CD14-positive monocyte (primary cell): ENCODE measurements at regions not wholly inside any gene's neighbourhood (a gene's known extent, or its start where the extent isn't known, plus 50 kb on each side); places are given as distances from the start of the nearest gene placed in this dataset.

Source experiments
- DNase-seq, 3 donors: peaks; one replicate each; pipeline ENCODE4 v3.0.0-alpha.2; 2011 to 2022
- H2AFZ ChIP-seq: 2 replicates; pipeline ENCODE4 v1.6.0; 2012; ENCODE audit warnings: mild to moderate bottlenecking, low read depth, low read length, inconsistent platforms; ENCODE audit not compliant: insufficient read depth, poor library complexity, severe bottlenecking
- H3K27ac ChIP-seq, 2 donors: 1 replicate in 1 of 2; 2 replicates in 1 of 2; pipeline ENCODE4 v1.5.1; 2012 to 2013; ENCODE audit warnings: low read length in 2 of 2, control low read depth in 1 of 2, inconsistent platforms in 1 of 2, low read depth in 1 of 2, mild to moderate bottlenecking in 1 of 2
- H3K27me3 ChIP-seq, 2 donors: one replicate each; pipeline versions ENCODE4 v1.6.0 to v1.6.1; 2011 to 2013; ENCODE audit warnings: low read length in 2 of 2; ENCODE audit not compliant: control insufficient read depth in 2 of 2, insufficient read depth in 2 of 2
- H3K36me3 ChIP-seq, 2 donors: replicated peaks in 1 of 2; 1 replicate in 1 of 2; 2 replicates in 1 of 2; pipeline versions ENCODE4 v1.5.1 to v1.6.1; 2012 to 2013; ENCODE audit warnings: low read length in 2 of 2, control low read depth in 1 of 2, inconsistent platforms in 1 of 2, mild to moderate bottlenecking in 1 of 2; ENCODE audit not compliant: insufficient read depth in 2 of 2, control insufficient read depth in 1 of 2
- H3K4me1 ChIP-seq, 2 donors: 1 replicate in 1 of 2; 2 replicates in 1 of 2; pipeline versions ENCODE4 v1.5.1 to v1.6.1; 2012 to 2013; ENCODE audit warnings: low read length in 2 of 2, control low read depth in 1 of 2, inconsistent platforms in 1 of 2, mild to moderate bottlenecking in 1 of 2, moderate library complexity in 1 of 2; ENCODE audit not compliant: insufficient read depth in 2 of 2, control insufficient read depth in 1 of 2
- H3K4me2 ChIP-seq: replicated peaks from 2 replicates; pipeline ENCODE3; 2012; ENCODE audit warnings: low read length, moderate library complexity, mild to moderate bottlenecking; ENCODE audit not compliant: poor library complexity, severe bottlenecking; ENCODE audit errors: extremely low read depth
- H3K4me3 ChIP-seq, 3 experiments: fragments of 200-600 bp in 1 of 3; sonication (generic) in 1 of 3; replicated peaks in 1 of 3; 1 replicate in 2 of 3; 2 replicates in 1 of 3; pipeline ENCODE4 v1.5.1; 2011 to 2013; ENCODE audit warnings: low read length in 3 of 3, mild to moderate bottlenecking in 3 of 3, control low read depth in 2 of 3, low read depth in 2 of 3, inconsistent platforms in 1 of 3, moderate library complexity in 1 of 3
- H3K79me2 ChIP-seq: 2 replicates; pipeline ENCODE4 v1.6.0; 2012; ENCODE audit warnings: mild to moderate bottlenecking, control low read depth, inconsistent platforms, low read length, moderate library complexity; ENCODE audit not compliant: insufficient read depth
- H3K9ac ChIP-seq: 2 replicates; pipeline ENCODE4 v1.6.0; 2017; ENCODE audit warnings: low read length, mild to moderate bottlenecking; ENCODE audit not compliant: insufficient read depth, poor library complexity, severe bottlenecking
- H3K9me3 ChIP-seq, 2 donors: replicated peaks in 1 of 2; 1 replicate in 1 of 2; 2 replicates in 1 of 2; pipeline versions ENCODE4 v1.5.1 to v1.6.1; 2012 to 2013; ENCODE audit warnings: low read length in 2 of 2, control low read depth in 1 of 2; ENCODE audit not compliant: control insufficient read depth in 1 of 2, insufficient read depth in 1 of 2
- H4K20me1 ChIP-seq: 2 replicates; pipeline ENCODE4 v1.6.0; 2012; ENCODE audit warnings: mild to moderate bottlenecking, low read length, control low read depth, moderate library complexity; ENCODE audit not compliant: insufficient read depth
- H3K27ac Mint-ChIP-seq, 7 donors: one replicate each; pipeline ENCODE4 v1.8.0; 2020; ENCODE audit warnings: mild to moderate bottlenecking in 7 of 7, mixed read lengths in 7 of 7, moderate library complexity in 6 of 7, inconsistent platforms in 2 of 7
- H3K27me3 Mint-ChIP-seq, 3 donors: one replicate each; pipeline ENCODE4 v1.8.0; 2021 to 2022; ENCODE audit warnings: low read depth in 3 of 3, mild to moderate bottlenecking in 3 of 3, mixed read lengths in 3 of 3, moderate library complexity in 3 of 3, inconsistent platforms in 1 of 3
- H3K36me3 Mint-ChIP-seq, 2 donors: one replicate each; pipeline ENCODE4 v1.8.0; 2020; ENCODE audit warnings: mixed read lengths in 2 of 2, inconsistent platforms in 1 of 2, mild to moderate bottlenecking in 1 of 2
- H3K4me1 Mint-ChIP-seq: one replicate; pipeline ENCODE4 v1.8.0; 2020; ENCODE audit warnings: mild to moderate bottlenecking, mixed read lengths
- H3K4me3 Mint-ChIP-seq, 2 donors: one replicate each; pipeline ENCODE4 v1.8.0; 2020; ENCODE audit warnings: mild to moderate bottlenecking in 2 of 2, mixed read lengths in 2 of 2, moderate library complexity in 1 of 2
- H3K9me3 Mint-ChIP-seq, 7 donors: one replicate each; pipeline ENCODE4 v1.8.0; 2020 to 2022; ENCODE audit warnings: mixed read lengths in 7 of 7, mild to moderate bottlenecking in 6 of 7, moderate library complexity in 6 of 7, inconsistent platforms in 2 of 7
- WGBS: methylation state at CpG from one replicate; pipeline ENCODE4 v1.1.5; 2013; ENCODE audit warnings: missing lambda C conversion rate; ENCODE audit not compliant: insufficient coverage; 5-methylcytosine and 5-hydroxymethylcytosine counted together
- intact Hi-C, 2 donors: fragments of 100-400 bp; cut with micrococcal nuclease; formaldehyde crosslinking; loops; one replicate each; pipeline versions ENCODE4 v1.15.0 to v1.15.1; 2023
- TF ChIP-seq, protein P1 (sequence below): fragments of 200-600 bp; IDR thresholded peaks from one replicate; pipeline ENCODE4 v1.8.0; 2022; ENCODE audit warnings: antibody characterized with exemption, mild to moderate bottlenecking

DNA sequence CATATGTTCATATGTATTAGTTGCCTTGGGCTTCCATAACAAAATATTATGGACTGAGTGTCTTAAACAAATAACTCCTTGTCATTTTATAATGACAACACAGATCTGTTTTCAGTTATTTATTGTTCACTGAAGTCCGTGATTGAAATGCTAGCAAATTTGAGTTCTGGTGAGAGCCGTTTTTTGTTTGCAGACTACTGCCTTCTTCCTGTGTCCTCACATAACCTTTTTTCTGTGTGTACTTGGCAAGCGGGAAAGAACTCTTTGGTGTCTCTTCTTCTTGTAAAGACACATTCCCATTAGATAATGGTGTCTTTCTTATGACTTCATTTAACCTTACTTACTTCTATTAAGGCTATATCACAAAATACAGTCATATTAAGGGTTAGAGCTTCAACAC is 482.9 kb upstream of the EYS start:
- no CpG with 5 or more reads among the region's 3 CpGs for WGBS
- no peaks in the 10 kb centered on the region for H3K27me3 ChIP-seq

DNA sequence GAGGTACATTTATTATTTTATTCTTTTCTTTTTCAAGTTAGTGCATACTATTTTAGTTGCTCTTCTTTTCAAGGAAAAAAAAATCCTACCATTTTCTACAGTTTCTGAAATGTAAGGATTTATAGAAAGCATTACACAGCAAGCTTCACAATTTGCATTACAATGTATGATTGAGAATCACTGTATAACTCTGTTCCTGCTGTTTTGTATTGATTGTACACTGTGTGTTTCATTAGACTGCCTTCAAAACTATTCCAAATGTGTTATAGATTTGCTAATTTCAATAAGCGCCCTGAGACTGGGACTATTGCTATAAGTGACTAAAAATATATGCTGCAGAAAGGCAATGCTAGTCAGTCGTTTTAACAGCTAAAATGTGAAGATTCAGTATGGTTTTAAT is 479.7 kb upstream of the EYS start:
- Mint-ChIP-seq H3K9me3 (peaks cover 0 to 6% (median 3%) of the 10 kb centered on the region in 7 donors), H3K27ac (no peak overlapping the region), H3K36me3 (no peaks in the 10 kb centered on the region), H3K27me3 (no peaks in the 10 kb centered on the region), H3K4me1 (no peaks in the 10 kb centered on the region), H3K4me3 (no peak overlapping the region)
- no peak overlapping the region for H2AFZ ChIP-seq
- no peaks in the 10 kb centered on the region for H3K36me3 ChIP-seq
- no peaks in the 10 kb centered on the region for H3K79me2 ChIP-seq
- intact Hi-C loops = no loop called here
- H3K4me2 ChIP-seq = no peak overlapping the region
- H3K4me3 ChIP-seq = no peak overlapping the region
- H3K27ac ChIP-seq = no peak overlapping the region
- H4K20me1 ChIP-seq = no peaks in the 10 kb centered on the region
- peaks cover 4 to 5% of the 10 kb centered on the region in 2 donors for H3K9me3 ChIP-seq
- no peak overlapping the region for H3K9ac ChIP-seq
- H3K4me1 ChIP-seq = no peaks in the 10 kb centered on the region
- no peaks in the 10 kb centered on the region for H3K27me3 ChIP-seq
- no peak for DNase-seq
- TF ChIP-seq, protein P1, sequence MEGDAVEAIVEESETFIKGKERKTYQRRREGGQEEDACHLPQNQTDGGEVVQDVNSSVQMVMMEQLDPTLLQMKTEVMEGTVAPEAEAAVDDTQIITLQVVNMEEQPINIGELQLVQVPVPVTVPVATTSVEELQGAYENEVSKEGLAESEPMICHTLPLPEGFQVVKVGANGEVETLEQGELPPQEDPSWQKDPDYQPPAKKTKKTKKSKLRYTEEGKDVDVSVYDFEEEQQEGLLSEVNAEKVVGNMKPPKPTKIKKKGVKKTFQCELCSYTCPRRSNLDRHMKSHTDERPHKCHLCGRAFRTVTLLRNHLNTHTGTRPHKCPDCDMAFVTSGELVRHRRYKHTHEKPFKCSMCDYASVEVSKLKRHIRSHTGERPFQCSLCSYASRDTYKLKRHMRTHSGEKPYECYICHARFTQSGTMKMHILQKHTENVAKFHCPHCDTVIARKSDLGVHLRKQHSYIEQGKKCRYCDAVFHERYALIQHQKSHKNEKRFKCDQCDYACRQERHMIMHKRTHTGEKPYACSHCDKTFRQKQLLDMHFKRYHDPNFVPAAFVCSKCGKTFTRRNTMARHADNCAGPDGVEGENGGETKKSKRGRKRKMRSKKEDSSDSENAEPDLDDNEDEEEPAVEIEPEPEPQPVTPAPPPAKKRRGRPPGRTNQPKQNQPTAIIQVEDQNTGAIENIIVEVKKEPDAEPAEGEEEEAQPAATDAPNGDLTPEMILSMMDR = no peak
- no CpG with 5 or more reads among the region's 2 CpGs for WGBS

More for the DNA sequence above, 482.9 kb upstream of the EYS start:
- intact Hi-C loops = no loop called here
- no peak overlapping the region for H3K4me2 ChIP-seq
- TF ChIP-seq, protein P1 = no peak
- H3K79me2 ChIP-seq = no peaks in the 10 kb centered on the region
- no peak for DNase-seq
- no peak overlapping the region for H2AFZ ChIP-seq
- no peak overlapping the region for H3K27ac Mint-ChIP-seq
- no peaks in the 10 kb centered on the region for H3K4me1 Mint-ChIP-seq
- peaks cover 4 to 5% of the 10 kb centered on the region in 2 donors for H3K9me3 ChIP-seq
- no peaks in the 10 kb centered on the region for H4K20me1 ChIP-seq
- peaks cover 0 to 6% (median 2%) of the 10 kb centered on the region in 7 donors for H3K9me3 Mint-ChIP-seq
- no peak overlapping the region for H3K4me3 Mint-ChIP-seq
- H3K27ac ChIP-seq = no peak overlapping the region
- no peaks in the 10 kb centered on the region for H3K36me3 Mint-ChIP-seq
- H3K4me3 ChIP-seq = no peak overlapping the region
- no peaks in the 10 kb centered on the region for H3K27me3 Mint-ChIP-seq
- no peak overlapping the region for H3K9ac ChIP-seq
- H3K4me1 ChIP-seq = no peaks in the 10 kb centered on the region
- no peaks in the 10 kb centered on the region for H3K36me3 ChIP-seq
